ENCODE measurements at regions not wholly inside any gene's neighbourhood (a gene's known extent, or its start where the extent isn't known, plus 50 kb on each side); places are given as distances from the start of the nearest gene placed in this dataset.

DNA sequence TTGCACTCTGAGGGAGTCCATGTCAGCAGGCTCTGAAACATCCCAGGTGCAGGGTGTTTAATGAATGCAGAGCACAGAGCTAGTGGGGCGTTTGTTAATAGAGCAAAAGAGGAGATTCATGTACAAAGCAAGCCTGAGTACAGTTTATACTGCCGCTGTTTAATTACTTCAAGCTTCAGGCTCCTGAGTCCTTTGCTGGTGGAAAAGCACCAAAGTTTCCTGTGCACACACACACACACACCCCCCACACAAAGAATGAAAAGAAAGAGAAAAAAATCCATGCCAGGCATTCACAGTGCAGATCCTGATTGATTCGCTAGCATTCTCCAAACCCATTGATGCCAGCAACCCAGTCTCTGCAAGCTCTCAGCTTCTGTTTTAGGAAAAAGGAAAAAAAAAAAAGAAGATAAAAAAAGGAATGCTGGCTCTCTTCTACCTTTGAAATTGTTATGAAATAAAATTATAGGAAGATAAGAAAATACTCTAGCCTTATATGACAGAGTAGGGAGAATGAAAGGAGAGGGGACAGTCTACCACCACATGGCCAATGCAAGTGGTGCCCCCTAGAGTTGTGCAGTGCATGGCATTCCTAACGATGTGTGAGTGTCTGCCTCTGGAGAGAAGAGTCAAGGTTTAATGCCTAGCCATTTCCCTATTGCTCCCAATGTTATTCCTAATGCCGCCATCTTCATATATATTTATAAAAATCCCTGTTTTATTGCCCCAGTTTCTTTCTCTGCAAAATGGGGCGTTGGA, 216.5 kb downstream of the TMEM114 start:
- no peak for DNase-seq

DNA sequence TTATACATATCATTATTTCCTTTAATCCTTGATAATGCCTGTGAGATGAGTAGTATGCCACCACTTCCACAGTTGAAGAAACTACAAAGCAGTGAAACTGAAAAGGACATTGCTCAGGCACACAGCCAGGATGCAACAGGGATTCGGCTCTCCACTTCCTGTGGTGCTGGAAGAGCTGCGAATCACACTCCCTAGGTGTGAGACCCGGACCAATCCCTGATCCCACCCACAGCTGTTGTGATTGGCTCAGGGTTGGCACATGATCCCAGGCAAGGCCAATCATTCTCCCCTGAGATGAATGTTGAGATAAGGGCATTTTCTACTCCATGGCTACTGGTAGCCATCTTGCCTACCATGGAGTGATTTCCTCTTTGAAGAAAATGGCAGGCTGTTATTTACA, 218.2 kb downstream of the TMEM114 start:
- no peak for DNase-seq

DNA sequence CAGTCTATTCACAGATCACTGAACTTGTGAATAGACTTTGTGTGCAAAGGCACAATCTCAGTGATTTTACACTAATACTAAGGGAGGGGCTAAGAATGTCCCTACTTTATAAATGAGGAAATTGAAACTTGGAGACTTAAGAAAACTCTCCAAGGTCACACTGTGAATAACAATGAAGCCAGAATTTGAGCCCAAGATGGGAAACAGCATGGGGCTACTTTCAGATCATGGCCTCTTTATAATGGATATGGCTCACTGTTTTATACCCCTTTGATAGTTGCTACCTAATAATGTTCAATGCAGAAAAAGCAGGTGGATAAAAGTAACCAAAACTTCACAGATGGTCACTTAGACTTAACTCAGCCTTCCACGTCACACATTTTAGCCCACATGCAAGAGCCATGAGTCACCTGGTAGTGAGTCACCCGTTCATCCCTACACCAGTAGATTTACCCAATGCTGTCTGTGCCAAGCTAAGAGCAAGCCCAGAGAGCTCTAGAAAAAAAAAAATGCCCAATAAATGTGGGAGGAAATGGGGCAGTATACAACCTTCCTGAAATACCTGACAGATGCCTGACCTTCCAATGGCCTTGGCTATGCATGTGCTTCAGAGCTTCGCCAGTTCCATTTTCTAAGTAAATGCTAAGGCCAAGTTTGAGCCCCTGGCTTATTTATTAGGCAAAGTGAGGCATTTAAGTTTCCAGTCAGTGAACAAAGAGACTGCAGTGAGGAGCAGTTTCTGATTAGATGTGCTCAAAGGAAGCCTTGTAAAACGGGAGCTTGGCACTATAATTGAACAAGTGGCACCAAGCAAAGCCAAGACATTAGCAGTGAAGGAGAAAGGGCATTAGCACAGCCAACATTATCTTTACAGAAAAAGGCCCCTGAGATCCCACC, 219.7 kb downstream of the TMEM114 start:
- DNase-seq, result no peak

DNA sequence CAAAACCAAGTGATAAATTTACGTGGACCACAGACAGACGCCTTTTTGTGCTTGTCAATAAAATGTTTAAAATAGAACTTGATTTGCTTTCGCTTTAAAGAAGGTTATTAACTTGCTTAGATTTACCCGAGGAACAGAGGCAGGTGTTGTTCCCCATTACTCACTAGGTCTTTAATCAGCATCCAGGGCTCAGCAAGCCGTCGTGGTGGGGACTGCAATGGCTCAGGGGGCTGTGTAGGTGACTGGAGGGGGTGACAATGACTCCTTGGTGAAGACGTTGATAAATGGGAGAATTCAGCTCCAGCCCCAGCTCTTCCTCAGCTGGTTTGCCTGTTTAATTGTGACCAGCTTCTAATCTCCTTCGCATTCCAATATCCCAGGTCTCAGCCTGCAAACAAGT, 231.4 kb downstream of the TMEM114 start:
- no peak for DNase-seq

DNA sequence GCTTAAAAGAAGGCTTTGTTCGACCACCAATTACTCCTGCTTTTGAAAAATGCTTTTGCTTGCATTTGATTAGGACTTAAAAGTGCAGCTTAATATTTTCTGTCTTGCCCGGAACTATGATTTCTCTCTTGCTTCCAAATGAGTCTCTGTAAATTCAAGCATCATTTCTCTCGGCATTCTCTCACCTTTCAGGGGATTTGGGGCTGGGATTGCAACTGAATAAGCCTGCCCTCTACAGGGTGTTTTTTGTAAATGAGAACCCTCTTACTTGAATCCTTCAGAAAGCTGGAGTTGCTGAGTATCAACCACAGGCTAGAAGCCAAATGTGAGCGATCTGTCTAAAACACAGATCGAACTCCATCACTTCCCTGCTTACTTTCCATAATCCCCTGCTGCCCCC, 234.6 kb downstream of the TMEM114 start:
- DNase-seq, result no peak

DNA sequence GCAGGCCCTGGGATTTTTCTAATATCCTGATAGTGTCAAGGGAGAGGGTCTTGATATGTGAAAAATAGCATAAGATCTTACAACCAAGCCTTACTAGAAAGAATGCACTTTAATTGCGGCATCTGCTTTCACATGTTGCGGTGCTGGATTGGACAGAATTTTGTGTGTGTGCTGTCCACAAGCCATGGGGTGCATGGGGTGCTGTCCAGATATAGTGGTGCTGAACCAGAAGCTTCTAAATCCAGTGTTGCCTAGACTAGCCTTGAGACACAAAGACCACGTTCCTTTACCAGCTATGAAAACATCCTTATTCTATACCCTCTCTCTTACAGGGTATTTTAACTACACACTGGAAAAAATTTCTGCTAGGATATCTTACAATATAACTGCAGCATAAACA, 244.0 kb downstream of the TMEM114 start:
- no peak for DNase-seq

DNA sequence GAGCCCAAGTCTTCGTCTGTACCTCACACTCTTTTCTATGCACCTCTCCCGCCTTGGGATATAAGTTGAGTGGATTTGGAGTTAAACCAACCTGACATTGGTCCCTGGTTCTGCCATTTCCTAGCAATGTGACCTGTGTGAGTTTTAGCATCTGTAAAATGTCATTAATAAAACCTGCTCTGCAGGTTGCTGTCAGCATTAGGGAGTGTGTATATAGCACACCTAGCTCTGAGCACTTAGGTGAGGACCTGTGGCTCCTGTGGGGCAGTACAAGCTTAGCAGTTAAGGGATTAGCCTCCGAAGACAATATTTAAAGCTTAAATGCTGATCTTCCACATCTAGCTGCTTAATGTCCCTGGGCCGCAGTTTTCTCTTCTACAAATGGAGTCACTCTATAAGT, 248.0 kb downstream of the TMEM114 start:
- DNase-seq, result no peak

DNA sequence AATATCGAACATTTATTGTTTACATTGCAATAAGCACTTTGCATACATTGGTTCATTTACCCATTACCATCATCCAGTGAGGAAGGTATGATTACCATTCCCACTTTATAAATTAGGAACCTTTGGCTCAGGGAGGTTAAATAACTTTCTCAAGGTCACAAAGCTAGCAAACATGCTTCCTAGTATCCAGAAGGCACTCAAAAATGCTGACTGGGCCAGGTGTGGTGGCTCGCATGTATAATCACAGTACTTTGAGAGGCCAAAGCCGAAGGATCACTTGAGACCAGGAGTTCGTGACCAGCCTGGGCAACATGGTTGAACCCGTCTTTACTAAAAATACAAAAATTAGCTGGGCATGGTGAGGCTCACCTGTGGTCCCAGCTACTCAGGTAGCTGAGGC, 259.6 kb downstream of the TMEM114 start:
- no peak for DNase-seq

DNA sequence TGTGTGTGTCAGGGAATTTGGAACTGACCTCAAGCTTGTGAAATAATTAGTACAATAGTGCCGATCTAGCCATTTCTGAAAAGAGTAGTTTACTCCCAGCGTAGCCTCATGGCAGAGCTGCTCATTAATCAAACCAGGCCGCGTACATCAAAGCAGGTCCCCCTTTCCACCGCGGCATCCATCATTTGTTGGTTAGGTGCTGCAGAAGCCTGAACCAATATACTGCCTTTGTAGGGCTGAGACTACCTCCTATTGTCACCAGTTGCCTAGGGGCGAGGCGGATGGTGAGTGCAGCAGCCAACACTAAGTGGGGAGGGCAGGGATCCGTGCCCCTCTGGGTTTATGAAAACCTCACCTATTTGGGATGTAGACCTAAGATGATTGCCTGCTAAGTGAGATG, 264.1 kb downstream of the TMEM114 start:
- no peak for DNase-seq

DNA sequence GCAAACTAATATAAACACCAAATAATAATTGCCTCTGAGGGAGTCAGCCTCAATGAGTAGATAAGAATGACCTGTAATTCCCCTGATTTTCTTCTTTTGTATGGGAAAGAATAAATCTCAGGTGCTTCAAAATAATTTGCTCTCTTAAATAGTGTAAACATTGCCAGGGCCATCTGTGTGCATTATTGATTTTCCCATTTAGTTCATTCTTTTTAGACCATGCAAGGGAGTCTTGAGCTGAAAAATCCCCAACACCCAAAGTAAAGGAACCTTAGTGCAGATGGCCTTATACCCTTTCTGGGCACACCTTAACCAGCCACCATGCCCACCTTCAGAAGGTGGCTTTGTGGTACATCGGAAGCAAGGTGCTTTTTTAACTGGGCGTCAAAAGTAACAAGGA, 267.2 kb downstream of the TMEM114 start:
- no peak for DNase-seq

DNA sequence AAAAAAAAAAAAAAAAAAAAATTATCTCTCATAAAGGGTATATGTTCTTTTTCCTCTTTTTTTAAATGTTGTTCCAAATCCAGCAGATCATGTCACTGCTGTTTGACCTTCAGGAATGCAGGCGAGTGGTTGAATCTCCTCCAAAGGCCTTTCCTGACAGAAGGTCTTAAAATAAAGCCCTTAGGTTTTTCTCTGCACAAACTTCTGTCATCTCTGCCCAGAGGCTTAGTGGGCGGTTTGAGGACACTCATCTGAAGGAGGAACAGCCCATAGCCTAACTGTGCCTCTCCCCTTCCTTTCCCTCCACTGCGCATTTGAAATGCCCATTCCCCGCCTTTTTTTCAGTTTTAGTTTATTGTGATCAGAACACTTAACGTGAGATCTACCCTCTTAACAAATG, 270.2 kb downstream of the TMEM114 start:
- DNase-seq, result no peak

DNA sequence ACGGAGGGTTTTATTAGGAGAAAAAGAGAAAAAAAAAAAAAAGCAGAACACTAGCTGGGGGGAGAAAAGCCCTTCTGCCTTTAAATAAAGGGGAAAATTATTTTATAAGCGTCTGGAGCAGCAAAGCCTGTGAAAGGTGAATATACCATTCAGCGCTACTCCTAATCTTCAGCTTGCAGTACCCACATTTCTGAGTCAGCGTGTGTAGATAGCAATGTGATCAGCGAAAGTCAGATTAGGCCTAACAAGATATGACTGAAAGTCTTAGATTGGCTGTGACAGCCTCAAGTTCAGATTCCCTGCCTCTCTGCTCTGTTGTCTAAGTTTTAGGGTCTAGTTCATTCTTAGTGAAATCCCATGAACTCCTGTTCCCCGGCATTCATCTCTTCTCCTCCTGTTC, 279.5 kb downstream of the TMEM114 start:
- no peak for DNase-seq

DNA sequence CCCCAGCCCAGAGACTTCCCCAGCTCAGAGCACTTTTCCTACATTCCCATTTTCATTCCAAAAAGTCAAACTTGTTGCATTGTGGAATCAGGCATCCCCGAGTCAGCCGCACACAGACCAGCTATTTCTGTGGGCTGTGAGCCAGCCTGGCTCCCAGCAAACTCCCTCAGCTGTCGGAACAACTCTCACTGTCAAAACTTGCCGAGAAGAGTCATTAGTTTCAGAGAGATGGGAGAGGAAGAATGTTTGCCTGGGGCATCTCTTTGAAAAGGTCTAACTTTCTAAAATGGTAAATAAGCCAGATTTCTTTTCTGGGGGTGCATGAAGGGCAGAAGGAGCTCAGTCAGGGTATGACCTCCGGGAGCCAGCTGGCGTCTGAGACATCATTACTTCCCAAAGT, 280.0 kb downstream of the TMEM114 start:
- DNase-seq, result no peak

DNA sequence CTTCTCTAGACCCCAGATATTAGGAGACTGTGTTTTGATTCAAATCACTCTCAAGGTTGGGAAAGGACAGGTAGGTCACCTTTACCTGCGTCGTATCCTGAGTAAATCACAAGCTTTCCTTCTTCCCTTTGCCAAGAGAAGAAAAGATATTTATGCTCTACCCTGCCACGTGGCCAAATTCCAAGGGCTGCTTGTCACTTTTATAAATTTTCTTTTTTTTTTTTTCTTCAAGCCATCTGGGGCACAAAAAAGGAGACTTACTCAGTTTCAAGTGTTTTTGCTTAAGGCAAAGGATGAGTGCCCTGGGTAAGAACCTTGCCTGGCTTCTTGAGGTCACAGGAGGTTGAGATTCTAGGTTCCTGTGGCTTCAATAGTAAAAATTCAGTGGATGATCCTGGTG, 285.1 kb downstream of the TMEM114 start:
- DNase-seq, result no peak

DNA sequence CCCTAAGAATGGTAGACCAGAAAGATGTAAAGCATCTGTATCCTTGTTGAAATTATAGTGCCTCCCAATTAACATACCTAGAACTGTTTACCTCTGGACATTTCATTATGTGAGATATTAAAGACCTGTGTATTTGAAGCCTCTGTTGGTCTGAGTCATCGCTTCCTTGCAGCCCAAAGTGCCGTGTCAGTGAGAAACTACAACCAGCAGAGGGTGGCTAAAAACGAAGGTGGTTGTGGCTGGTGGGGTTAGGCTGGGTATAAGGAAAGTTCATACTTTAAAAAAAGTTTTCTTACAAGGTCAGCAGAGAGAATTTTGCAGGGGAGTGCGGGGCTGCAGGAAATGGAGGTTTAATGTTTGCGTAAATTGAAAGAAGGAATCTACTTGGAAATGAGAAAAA, 290.7 kb downstream of the TMEM114 start:
- DNase-seq, result no peak

DNA sequence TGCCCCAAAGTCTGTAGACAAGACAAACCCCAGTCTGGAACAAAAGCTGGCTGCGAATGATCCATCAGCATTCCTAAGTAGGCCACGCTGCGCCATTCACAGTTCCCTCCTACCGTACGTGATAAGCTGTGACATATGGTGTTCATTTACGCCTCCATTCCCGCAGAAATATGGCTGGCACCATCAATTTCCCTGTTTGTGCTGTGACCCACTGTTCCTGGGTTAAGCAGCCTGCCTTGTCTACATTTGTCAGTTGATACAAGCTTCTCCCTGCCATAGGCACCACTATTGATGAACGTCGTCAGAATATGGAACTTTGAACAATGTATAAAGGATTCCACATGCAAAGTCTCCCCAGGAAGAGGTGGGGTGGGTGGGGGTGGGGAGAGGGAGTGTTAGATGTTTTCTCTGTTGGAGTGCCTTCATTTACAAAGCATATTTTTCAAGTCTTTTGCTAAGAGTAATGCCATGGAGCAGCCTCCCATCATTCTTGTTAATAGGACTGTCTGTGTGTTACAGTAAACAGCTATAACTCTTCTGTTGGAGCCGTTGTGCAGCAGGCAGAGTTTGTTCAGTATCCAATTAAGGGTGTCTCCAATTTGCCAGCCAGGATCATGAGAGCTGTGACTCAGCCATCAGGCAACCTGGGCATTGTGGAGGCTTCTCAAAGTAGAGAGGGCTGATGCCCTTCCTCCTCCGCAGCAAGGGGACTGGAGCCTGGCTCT, 294.6 kb downstream of the TMEM114 start:
- no peak for DNase-seq

DNA sequence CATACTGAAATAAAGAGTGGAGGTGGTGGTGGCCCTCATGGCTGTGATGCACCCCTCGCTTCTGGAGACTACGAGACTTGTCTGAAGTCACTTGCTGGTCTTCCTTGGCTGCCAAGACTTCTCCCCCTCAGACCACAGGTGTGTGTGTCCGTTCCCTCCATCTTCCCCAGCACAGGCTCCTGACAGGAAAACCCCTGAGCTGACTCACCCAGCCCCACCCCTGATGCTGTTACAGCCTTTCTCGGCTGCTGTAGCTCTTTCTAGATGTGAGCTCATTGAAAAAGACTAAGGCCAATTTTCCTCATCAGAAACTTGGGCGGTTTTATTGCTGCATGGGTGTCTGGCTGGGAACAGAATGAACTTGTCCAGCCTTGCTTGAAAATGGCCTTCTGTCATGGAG, 296.9 kb downstream of the TMEM114 start:
- DNase-seq, result no peak

DNA sequence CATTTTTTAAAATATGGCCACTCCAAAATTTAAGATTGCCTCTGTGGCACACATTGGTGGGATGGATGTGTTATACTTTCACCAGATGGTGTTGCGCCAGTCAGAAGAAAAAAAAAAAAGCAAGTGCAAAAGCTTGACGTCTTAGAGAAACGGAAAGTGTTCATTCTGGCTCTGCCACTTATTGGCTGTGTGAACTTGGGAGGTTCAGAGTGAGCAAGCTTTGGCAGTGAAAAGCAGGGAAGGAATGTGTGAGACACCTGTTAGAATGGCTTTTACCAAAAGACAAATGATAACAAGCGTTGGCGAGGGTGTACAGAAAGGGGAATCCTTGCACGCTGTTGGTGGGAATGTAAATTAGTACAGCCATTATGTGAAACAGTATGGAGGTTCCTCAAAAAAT, 298.0 kb downstream of the TMEM114 start:
- DNase-seq, result no peak

DNA sequence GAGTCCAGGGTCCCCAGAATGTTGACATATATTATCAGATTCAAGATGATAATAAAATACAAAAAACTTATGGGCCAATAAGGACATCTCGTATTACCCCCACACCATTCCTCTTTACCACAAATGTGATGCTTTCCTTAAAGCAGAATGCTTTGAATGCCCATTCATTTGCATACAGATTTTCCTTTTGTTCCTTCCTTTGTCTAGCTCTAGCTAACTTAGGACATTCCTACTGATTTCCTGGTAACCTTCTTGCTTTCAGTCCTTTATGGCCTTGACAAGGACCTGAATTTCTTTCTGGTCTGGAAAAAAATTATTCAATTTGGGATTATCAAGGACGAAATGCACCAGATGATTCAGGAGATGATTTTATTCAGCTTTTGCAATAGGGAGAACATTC, 304.0 kb downstream of the TMEM114 start:
- DNase-seq, result no peak

DNA sequence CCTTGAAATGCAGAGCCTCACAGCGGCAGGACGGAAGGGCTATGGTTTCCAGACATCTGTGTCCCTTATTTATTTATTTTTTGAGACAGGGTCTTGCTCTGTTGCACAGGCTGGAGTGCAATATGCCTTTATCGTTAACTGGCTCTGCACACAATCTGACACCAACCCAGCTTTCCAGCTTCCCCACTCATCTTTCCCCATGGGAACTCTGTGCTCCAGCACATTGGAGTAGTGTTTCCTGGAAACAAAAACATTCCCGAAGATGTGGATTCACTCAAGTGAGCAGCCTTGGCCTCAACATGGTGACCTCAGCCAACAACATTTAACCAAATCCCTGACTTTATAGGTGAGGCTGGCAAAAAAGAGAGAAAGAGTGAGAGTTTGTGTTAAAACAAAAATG, 307.1 kb downstream of the TMEM114 start:
- no peak for DNase-seq

DNA sequence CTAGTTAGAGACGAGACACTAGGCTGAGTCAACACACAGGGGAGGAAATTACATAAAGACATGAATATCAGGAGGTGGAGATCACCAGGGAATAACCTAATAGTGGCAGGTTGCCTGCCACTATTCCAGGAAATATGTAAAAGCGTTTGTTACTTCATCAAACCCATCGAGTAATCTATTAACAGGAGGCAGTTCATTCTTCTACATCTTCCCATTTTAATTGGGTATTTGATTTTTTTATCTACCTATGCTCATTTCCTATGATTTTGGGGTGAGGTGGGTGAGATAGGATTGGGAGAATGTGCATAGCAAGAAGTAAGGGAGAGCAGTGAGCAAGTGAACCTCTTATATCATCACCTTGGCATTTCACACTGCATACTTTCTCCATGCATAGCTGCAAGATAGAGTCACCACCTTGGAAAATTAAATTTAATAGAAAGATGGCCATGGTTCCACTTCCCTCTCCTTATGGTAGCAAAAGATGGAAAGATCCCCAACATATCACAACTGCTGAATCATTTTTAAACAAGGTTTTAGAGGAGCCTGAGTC, 312.2 kb downstream of the TMEM114 start:
- DNase-seq, result no peak

DNA sequence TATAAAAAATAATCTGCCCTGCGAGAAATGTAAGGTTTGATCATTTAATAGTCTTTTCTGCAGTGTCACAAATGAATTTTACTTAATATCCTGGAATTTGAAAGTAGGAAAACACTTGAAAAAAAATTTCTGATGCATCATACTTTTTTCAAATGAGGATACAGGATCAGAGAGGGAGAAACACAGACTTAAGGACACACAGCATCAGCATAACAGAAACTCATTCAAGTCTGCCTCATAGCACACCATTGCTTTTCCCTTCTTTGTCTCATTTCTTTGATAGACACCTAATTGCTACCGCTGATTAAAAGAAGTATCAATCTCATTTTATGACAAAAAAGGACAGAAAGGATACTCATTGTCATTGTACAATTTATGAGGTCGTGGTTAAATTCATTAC, 319.0 kb downstream of the TMEM114 start:
- DNase-seq, result no peak

DNA sequence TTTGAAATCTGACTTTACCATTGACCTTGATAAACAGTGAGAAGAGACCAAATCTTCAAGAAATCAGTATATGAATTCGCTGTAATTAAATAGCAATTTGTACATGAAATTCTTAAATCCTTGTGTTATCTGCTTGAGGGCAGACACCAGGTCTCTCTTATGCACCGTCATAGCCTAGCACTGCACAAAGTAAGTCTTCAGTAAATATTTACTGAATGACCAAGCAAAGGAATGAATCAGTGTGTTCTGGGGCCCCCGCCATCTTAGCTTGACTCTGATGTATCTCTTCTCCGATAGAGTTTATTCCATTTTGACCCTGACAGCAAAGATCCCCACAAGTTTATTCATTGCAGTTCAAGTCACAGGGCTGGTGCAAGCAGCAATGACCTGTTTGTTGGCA, 328.0 kb downstream of the TMEM114 start:
- no peak for DNase-seq

All from T1000 (cell line).